ENCODE measurements at regions not wholly inside any gene's neighbourhood (a gene's known extent, or its start where the extent isn't known, plus 50 kb on each side); places are given as distances from the start of the nearest gene placed in this dataset.

DNA sequence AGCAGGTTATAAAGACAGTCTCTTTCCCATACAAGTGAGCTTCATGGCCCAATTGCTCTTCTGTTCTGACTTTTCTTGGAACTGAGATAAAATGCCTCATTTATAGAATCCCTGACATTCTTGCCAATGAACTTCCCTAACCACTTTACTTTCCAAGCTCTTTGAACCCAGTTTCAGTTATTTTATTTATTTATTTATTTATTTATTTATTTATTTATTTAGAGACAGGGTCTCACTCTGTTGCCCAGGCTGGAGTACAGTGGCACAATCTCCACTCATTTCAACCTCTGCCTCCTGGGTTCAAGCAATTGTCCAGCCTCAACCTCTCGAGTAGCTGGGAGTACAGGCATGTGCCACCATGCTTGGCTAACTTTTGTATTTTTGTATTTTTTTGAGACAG is 138.5 kb upstream of the ZNF184 start:
- 0 out of 2 replicates have a peak, but pooled peaks cover 3% of the 10 kb centered on the region for H3K4me1 ChIP-seq (ENCODE audit: insufficient read depth)
- H3F3A ChIP-seq (replicated peaks; ENCODE audit: low read depth): no peaks in the 10 kb centered on the region
- Mint-ChIP-seq H3K27ac (no peak overlapping the region), H3K36me3 (ENCODE audit: low read depth) (no peaks in the 10 kb centered on the region), H3K4me3 (no peak overlapping the region), H3K27me3 (ENCODE audit: insufficient read depth, low read depth, poor library complexity) (peaks cover 7% of the 10 kb centered on the region), H3K4me1 (peaks cover 8% of the 10 kb centered on the region; the same call in 2 of the 3 replicates), H3K9me3 (no peaks in the 10 kb centered on the region)
- ATAC-seq: no peak
- H3K27me3 ChIP-seq (ENCODE audit: insufficient read depth): peaks cover 12% of the 10 kb centered on the region
- H2AFZ ChIP-seq: no peak overlapping the region
- H3K36me3 ChIP-seq (ENCODE audit: insufficient read depth): no peaks in the 10 kb centered on the region
- no peak overlapping the region for H3K4me2 ChIP-seq
- H3K79me2 ChIP-seq (replicated peaks; ENCODE audit: insufficient read depth): no peaks in the 10 kb centered on the region
- no peak overlapping the region for H3K4me3 ChIP-seq
- no peak for TF ChIP-seq JUNB (IDR thresholded peaks at IDR 0.05; ENCODE audit: unreplicated experiment)
- no peak for TF ChIP-seq ZNF114 (CRISPR knock-in tag; IDR thresholded peaks at IDR 0.05)
- TF ChIP-seq, protein P1, sequence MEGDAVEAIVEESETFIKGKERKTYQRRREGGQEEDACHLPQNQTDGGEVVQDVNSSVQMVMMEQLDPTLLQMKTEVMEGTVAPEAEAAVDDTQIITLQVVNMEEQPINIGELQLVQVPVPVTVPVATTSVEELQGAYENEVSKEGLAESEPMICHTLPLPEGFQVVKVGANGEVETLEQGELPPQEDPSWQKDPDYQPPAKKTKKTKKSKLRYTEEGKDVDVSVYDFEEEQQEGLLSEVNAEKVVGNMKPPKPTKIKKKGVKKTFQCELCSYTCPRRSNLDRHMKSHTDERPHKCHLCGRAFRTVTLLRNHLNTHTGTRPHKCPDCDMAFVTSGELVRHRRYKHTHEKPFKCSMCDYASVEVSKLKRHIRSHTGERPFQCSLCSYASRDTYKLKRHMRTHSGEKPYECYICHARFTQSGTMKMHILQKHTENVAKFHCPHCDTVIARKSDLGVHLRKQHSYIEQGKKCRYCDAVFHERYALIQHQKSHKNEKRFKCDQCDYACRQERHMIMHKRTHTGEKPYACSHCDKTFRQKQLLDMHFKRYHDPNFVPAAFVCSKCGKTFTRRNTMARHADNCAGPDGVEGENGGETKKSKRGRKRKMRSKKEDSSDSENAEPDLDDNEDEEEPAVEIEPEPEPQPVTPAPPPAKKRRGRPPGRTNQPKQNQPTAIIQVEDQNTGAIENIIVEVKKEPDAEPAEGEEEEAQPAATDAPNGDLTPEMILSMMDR (conservative IDR thresholded peaks at IDR 0.05; ENCODE audit: low read depth in 2 of 2): no peak
- TF ChIP-seq, protein P2, sequence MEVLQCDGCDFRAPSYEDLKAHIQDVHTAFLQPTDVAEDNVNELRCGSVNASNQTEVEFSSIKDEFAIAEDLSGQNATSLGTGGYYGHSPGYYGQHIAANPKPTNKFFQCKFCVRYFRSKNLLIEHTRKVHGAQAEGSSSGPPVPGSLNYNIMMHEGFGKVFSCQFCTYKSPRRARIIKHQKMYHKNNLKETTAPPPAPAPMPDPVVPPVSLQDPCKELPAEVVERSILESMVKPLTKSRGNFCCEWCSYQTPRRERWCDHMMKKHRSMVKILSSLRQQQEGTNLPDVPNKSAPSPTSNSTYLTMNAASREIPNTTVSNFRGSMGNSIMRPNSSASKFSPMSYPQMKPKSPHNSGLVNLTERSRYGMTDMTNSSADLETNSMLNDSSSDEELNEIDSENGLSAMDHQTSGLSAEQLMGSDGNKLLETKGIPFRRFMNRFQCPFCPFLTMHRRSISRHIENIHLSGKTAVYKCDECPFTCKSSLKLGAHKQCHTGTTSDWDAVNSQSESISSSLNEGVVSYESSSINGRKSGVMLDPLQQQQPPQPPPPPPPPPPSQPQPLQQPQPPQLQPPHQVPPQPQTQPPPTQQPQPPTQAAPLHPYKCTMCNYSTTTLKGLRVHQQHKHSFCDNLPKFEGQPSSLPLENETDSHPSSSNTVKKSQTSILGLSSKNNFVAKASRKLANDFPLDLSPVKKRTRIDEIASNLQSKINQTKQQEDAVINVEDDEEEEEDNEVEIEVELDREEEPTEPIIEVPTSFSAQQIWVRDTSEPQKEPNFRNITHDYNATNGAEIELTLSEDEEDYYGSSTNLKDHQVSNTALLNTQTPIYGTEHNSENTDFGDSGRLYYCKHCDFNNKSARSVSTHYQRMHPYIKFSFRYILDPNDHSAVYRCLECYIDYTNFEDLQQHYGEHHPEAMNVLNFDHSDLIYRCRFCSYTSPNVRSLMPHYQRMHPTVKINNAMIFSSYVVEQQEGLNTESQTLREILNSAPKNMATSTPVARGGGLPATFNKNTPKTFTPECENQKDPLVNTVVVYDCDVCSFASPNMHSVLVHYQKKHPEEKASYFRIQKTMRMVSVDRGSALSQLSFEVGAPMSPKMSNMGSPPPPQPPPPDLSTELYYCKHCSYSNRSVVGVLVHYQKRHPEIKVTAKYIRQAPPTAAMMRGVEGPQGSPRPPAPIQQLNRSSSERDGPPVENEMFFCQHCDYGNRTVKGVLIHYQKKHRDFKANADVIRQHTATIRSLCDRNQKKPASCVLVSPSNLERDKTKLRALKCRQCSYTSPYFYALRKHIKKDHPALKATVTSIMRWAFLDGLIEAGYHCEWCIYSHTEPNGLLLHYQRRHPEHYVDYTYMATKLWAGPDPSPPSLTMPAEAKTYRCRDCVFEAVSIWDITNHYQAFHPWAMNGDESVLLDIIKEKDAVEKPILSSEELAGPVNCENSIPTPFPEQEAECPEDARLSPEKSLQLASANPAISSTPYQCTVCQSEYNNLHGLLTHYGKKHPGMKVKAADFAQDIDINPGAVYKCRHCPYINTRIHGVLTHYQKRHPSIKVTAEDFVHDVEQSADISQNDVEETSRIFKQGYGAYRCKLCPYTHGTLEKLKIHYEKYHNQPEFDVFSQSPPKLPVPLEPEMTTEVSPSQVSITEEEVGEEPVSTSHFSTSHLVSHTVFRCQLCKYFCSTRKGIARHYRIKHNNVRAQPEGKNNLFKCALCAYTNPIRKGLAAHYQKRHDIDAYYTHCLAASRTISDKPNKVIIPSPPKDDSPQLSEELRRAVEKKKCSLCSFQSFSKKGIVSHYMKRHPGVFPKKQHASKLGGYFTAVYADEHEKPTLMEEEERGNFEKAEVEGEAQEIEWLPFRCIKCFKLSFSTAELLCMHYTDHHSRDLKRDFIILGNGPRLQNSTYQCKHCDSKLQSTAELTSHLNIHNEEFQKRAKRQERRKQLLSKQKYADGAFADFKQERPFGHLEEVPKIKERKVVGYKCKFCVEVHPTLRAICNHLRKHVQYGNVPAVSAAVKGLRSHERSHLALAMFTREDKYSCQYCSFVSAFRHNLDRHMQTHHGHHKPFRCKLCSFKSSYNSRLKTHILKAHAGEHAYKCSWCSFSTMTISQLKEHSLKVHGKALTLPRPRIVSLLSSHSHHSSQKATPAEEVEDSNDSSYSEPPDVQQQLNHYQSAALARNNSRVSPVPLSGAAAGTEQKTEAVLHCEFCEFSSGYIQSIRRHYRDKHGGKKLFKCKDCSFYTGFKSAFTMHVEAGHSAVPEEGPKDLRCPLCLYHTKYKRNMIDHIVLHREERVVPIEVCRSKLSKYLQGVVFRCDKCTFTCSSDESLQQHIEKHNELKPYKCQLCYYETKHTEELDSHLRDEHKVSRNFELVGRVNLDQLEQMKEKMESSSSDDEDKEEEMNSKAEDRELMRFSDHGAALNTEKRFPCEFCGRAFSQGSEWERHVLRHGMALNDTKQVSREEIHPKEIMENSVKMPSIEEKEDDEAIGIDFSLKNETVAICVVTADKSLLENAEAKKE (CRISPR knock-in tag; IDR thresholded peaks at IDR 0.05): no peak
- TF ChIP-seq STAT1 (IDR thresholded peaks at IDR 0.05; ENCODE audit: unreplicated experiment): no peak
- no peak for TF ChIP-seq CREB1 (CRISPR knock-in tag; IDR thresholded peaks at IDR 0.05; ENCODE audit: low read depth)
- no peak for TF ChIP-seq EZH2 (IDR thresholded peaks at IDR 0.05; ENCODE audit: low read depth, unreplicated experiment)
- TF ChIP-seq POLR2AphosphoS5 (IDR thresholded peaks at IDR 0.05; ENCODE audit: low read depth): no peak
- no peak for TF ChIP-seq ZNF331 (CRISPR knock-in tag; IDR thresholded peaks at IDR 0.05; ENCODE audit: low read depth)
- TF ChIP-seq, protein P3, sequence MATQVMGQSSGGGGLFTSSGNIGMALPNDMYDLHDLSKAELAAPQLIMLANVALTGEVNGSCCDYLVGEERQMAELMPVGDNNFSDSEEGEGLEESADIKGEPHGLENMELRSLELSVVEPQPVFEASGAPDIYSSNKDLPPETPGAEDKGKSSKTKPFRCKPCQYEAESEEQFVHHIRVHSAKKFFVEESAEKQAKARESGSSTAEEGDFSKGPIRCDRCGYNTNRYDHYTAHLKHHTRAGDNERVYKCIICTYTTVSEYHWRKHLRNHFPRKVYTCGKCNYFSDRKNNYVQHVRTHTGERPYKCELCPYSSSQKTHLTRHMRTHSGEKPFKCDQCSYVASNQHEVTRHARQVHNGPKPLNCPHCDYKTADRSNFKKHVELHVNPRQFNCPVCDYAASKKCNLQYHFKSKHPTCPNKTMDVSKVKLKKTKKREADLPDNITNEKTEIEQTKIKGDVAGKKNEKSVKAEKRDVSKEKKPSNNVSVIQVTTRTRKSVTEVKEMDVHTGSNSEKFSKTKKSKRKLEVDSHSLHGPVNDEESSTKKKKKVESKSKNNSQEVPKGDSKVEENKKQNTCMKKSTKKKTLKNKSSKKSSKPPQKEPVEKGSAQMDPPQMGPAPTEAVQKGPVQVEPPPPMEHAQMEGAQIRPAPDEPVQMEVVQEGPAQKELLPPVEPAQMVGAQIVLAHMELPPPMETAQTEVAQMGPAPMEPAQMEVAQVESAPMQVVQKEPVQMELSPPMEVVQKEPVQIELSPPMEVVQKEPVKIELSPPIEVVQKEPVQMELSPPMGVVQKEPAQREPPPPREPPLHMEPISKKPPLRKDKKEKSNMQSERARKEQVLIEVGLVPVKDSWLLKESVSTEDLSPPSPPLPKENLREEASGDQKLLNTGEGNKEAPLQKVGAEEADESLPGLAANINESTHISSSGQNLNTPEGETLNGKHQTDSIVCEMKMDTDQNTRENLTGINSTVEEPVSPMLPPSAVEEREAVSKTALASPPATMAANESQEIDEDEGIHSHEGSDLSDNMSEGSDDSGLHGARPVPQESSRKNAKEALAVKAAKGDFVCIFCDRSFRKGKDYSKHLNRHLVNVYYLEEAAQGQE (IDR thresholded peaks at IDR 0.05; ENCODE audit: unreplicated experiment): no peak
- TF ChIP-seq, protein P4, sequence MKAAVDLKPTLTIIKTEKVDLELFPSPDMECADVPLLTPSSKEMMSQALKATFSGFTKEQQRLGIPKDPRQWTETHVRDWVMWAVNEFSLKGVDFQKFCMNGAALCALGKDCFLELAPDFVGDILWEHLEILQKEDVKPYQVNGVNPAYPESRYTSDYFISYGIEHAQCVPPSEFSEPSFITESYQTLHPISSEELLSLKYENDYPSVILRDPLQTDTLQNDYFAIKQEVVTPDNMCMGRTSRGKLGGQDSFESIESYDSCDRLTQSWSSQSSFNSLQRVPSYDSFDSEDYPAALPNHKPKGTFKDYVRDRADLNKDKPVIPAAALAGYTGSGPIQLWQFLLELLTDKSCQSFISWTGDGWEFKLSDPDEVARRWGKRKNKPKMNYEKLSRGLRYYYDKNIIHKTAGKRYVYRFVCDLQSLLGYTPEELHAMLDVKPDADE (IDR thresholded peaks at IDR 0.05): no peak
- TF ChIP-seq EZH2phosphoT487 (IDR thresholded peaks at IDR 0.05; ENCODE audit: unreplicated experiment): no peak
- no peak for TF ChIP-seq NANOG (IDR thresholded peaks at IDR 0.05; ENCODE audit: borderline replicate concordance)
- H4K20me1 ChIP-seq (replicated peaks; ENCODE audit: insufficient read depth): no peaks in the 10 kb centered on the region
- no peak for DNase-seq (ENCODE audit: low spot score)
- no peaks in the 10 kb centered on the region for H3K9me2 ChIP-seq (ENCODE audit: insufficient read depth)
- no peak overlapping the region for H3K27ac ChIP-seq (ENCODE audit: low read depth)
